Astrocyte of the cerebellum (primary cell): ENCODE measurements at regions not wholly inside any gene's neighbourhood (a gene's known extent, or its start where the extent isn't known, plus 50 kb on each side); places are given as distances from the start of the nearest gene placed in this dataset.

Experiments
- DNase-seq: peaks from one replicate; pipeline ENCODE4 v3.0.0-alpha.2; 2011; ENCODE audit warnings: low read depth
- H3K4me3 ChIP-seq: 2 replicates; pipeline ENCODE4 v1.5.1; 2011; ENCODE audit warnings: mild to moderate bottlenecking, low read depth, low read length, moderate library complexity
- CTCF ChIP-seq: IDR thresholded peaks from 2 replicates; pipeline ENCODE4 v1.5.1; 2012; ENCODE audit warnings: low read length, low read depth, moderate library complexity, mild to moderate bottlenecking; ENCODE audit errors: missing control alignments
- in situ Hi-C: cut with HindIII; loops from 2 replicates; pipeline ENCODE4 v1.10.0; 2017; ENCODE audit warnings: low sequenced_read_pairs

GRCh38 chr16:79375351-79375750 is 225.2 kb downstream of the MAF start:
- in situ Hi-C loops, result no loop called here

GRCh38 chr16:79372503-79373184 is 227.9 kb downstream of the MAF start:
- no peak overlapping the region for H3K4me3 ChIP-seq
- in situ Hi-C loops, result no loop called here
- peak; percentile 49 for DNase-seq
- no peak for TF ChIP-seq CTCF

More at GRCh38 chr16:79375351-79375750, 225.2 kb downstream of the MAF start:
- TF ChIP-seq CTCF, result no peak
- DNase-seq, result no peak
- H3K4me3 ChIP-seq, result no peak overlapping the region

GRCh38 chr16:79370736-79371135 is 229.8 kb downstream of the MAF start:
- no peak for DNase-seq
- no peak overlapping the region for H3K4me3 ChIP-seq
- in situ Hi-C loops, result no loop called here
- TF ChIP-seq CTCF, result no peak

GRCh38 chr16:79369796-79370195 is 230.7 kb downstream of the MAF start:
- no peak for DNase-seq
- in situ Hi-C loops, result no loop called here
- TF ChIP-seq CTCF, result no peak
- H3K4me3 ChIP-seq, result no peak overlapping the region

GRCh38 chr16:79367822-79368221 is 232.7 kb downstream of the MAF start:
- no peak overlapping the region for H3K4me3 ChIP-seq
- in situ Hi-C loops, result no loop called here
- no peak for DNase-seq
- no peak for TF ChIP-seq CTCF

GRCh38 chr16:79366635-79367034 is 233.9 kb downstream of the MAF start:
- H3K4me3 ChIP-seq, result no peak overlapping the region
- no peak for TF ChIP-seq CTCF
- DNase-seq, result no peak
- in situ Hi-C loops, result no loop called here
